Astrocyte of the spinal cord (primary cell): ENCODE measurements at regions not wholly inside any gene's neighbourhood (a gene's known extent, or its start where the extent isn't known, plus 50 kb on each side); places are given as distances from the start of the nearest gene placed in this dataset.

Experiments used
- DNase-seq: peaks from one replicate; pipeline ENCODE4 v3.0.0; 2011; ENCODE audit warnings: low read depth, low spot score
- H3K4me3 ChIP-seq: 2 replicates; pipeline ENCODE4 v1.5.1; 2011; ENCODE audit warnings: low read depth, mild to moderate bottlenecking, low read length, moderate library complexity
- CTCF ChIP-seq: IDR thresholded peaks from 2 replicates; pipeline ENCODE4 v1.5.1; 2012; ENCODE audit warnings: low read depth, mild to moderate bottlenecking, low read length, inconsistent platforms
- in situ Hi-C: cut with HindIII; loops from 2 replicates; pipeline ENCODE4 v1.10.0; 2017; ENCODE audit warnings: low sequenced_read_pairs

GRCh38 chr22:48937032-48937639, 890.5 kb downstream of the BRD1 start:
- DNase-seq, result no peak
- H3K4me3 ChIP-seq, result no peak overlapping the region
- in situ Hi-C loops, result no loop called here
- no peak for TF ChIP-seq CTCF

- H3K4me3 ChIP-seq, result no peak overlapping the region
- TF ChIP-seq CTCF, result no peak
- in situ Hi-C loops, result no loop called here
- DNase-seq, result no peak
Observed at GRCh38 chr22:48936391-48936790, 891.3 kb downstream of the BRD1 start.

GRCh38 chr22:48934446-48934845, 893.2 kb downstream of the BRD1 start:
- H3K4me3 ChIP-seq, result no peak overlapping the region
- DNase-seq, result no peak
- TF ChIP-seq CTCF, result no peak
- in situ Hi-C loops, result no loop called here

GRCh38 chr22:48931452-48931851, 896.2 kb downstream of the BRD1 start:
- TF ChIP-seq CTCF, result no peak
- DNase-seq, result no peak
- in situ Hi-C loops, result no loop called here
- no peak overlapping the region for H3K4me3 ChIP-seq

- in situ Hi-C loops, result no loop called here
- H3K4me3 ChIP-seq, result no peak overlapping the region
- DNase-seq, result no peak
- no peak for TF ChIP-seq CTCF
Observed at GRCh38 chr22:48929276-48929790, 898.3 kb downstream of the BRD1 start.

GRCh38 chr22:48927591-48927990, 900.1 kb downstream of the BRD1 start:
- in situ Hi-C loops, result no loop called here
- DNase-seq, result no peak
- H3K4me3 ChIP-seq, result no peak overlapping the region
- TF ChIP-seq CTCF, result no peak
